ENCODE measurements at regions not wholly inside any gene's neighbourhood (a gene's known extent, or its start where the extent isn't known, plus 50 kb on each side); places are given as distances from the start of the nearest gene placed in this dataset.

DNA sequence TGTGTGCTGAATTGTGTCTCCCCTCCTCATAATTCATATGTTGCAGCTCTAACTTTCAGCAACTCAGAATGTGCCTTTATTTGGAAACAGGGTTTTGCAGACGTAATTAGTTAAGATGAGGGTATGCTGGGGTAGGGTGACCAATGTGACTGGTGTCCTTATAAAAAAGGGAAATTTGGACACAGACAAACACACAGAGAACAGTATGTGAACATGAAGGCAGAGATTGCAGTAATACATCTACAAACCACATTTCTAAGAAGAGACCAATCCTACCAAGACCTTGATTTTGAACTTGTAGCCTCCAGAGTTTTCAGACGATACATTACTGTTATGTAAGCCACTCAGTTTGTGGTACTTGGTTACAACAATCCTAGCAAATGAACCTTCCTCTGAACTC lies 817.8 kb downstream of the TUSC7 start (continued):
- TF ChIP-seq, protein P1, sequence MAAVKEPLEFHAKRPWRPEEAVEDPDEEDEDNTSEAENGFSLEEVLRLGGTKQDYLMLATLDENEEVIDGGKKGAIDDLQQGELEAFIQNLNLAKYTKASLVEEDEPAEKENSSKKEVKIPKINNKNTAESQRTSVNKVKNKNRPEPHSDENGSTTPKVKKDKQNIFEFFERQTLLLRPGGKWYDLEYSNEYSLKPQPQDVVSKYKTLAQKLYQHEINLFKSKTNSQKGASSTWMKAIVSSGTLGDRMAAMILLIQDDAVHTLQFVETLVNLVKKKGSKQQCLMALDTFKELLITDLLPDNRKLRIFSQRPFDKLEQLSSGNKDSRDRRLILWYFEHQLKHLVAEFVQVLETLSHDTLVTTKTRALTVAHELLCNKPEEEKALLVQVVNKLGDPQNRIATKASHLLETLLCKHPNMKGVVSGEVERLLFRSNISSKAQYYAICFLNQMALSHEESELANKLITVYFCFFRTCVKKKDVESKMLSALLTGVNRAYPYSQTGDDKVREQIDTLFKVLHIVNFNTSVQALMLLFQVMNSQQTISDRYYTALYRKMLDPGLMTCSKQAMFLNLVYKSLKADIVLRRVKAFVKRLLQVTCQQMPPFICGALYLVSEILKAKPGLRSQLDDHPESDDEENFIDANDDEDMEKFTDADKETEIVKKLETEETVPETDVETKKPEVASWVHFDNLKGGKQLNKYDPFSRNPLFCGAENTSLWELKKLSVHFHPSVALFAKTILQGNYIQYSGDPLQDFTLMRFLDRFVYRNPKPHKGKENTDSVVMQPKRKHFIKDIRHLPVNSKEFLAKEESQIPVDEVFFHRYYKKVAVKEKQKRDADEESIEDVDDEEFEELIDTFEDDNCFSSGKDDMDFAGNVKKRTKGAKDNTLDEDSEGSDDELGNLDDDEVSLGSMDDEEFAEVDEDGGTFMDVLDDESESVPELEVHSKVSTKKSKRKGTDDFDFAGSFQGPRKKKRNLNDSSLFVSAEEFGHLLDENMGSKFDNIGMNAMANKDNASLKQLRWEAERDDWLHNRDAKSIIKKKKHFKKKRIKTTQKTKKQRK (IDR thresholded peaks at IDR 0.05; ENCODE audit: borderline replicate concordance, low read depth, low read length), result no peak
- TF ChIP-seq SREBF1 (IDR thresholded peaks at IDR 0.05; ENCODE audit: borderline replicate concordance, low read depth, low read length) (no peak), SRF (CRISPR knock-in tag; IDR thresholded peaks at IDR 0.05) (no peak), RBM14 (IDR thresholded peaks at IDR 0.05; ENCODE audit: borderline replicate concordance, insufficient read depth, low read depth, low read length) (no peak), RBM17 (IDR thresholded peaks at IDR 0.05; ENCODE audit: borderline replicate concordance, low read depth, low read length) (no peak)

DNA sequence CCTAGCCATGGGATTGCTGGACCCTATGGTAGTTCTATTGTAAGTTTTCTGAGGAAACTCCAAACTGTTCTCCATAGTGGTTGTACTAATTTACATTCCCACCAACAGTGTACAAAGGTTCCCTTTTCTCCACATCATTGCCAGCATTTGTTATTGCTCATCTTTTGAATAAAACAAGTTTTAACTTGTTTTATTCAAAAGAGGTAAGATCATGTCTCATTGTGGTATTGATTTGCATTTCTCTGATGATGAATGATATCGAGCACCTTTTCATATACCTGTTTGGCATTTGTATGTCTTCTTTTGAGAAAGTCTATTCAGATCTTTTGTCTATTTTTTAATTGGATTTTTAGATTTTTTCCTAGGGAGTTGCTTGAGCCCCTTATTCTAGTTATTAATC lies 819.1 kb downstream of the TUSC7 start:
- Histone ChIP-seq H3K9me3 (replicated peaks; ENCODE audit: control insufficient read depth, insufficient read depth, low read depth, low read length) (no peaks in the 10 kb centered on the region), H2AFZ (ENCODE audit: low read depth, low read length) (no peak overlapping the region), H3K4me1 (replicated peaks in 1 of 2; ENCODE audit: control insufficient read depth in 2 of 2, insufficient read depth in 2 of 2, low read length in 2 of 2) (no peaks in the 10 kb centered on the region), H3K4me3 (no peak overlapping the region), H3K27ac (ENCODE audit: extremely low read depth, low read depth, low read length) (no peak overlapping the region), H3K27me3 (ENCODE audit: control insufficient read depth in 2 of 2, insufficient read depth in 2 of 2, low read length in 2 of 2) (no peaks in the 10 kb centered on the region), H4K20me1 (replicated peaks; ENCODE audit: control insufficient read depth, insufficient read depth, low read length) (no peaks in the 10 kb centered on the region), H3K9ac (ENCODE audit: insufficient read depth in 1 of 2, low read depth in 2 of 2, low read length in 2 of 2) (no peak overlapping the region), H3K4me2 (ENCODE audit: insufficient read depth, low read length) (no peak overlapping the region), H3K79me2 (ENCODE audit: control insufficient read depth, insufficient read depth, low read length) (no peaks in the 10 kb centered on the region), H3K36me3 (ENCODE audit: control insufficient read depth, insufficient read depth, low read length) (no peaks in the 10 kb centered on the region), H3K9me1 (ENCODE audit: control insufficient read depth, insufficient read depth, low read length) (no peaks in the 10 kb centered on the region)
- FAIRE-seq (no peak), ATAC-seq (no peak), DNase-seq (ENCODE audit: extremely low read depth in 1 of 4, low spot score in 3 of 4) (no peak)
- CTCF ChIA-PET (ENCODE audit: low intra/inter-chr PET ratio), result no interaction called here
- BruUV-seq (replicated peaks), result no TSS peak
- WGBS (ENCODE audit: insufficient coverage, low coverage, missing lambda C conversion rate), result 0% methylated on average over 1 of the region's 1 CpG
- POLR2A ChIA-PET, result no interaction called here
- intact Hi-C loops (cut with micrococcal nuclease), result no loop called here
- in situ Hi-C loops (cut with MboI), result no loop called here
- TF ChIP-seq FOXK1 (CRISPR knock-in tag; IDR thresholded peaks at IDR 0.05; ENCODE audit: borderline replicate concordance), result no peak
- no peak for TF ChIP-seq BRD9 (IDR thresholded peaks at IDR 0.05; ENCODE audit: low read depth, partially characterized antibody)
- TF ChIP-seq SP2 (IDR thresholded peaks at IDR 0.05; ENCODE audit: extremely low read depth, low read depth, low read length, poor library complexity, severe bottlenecking), result no peak
- TF ChIP-seq CHD2 (IDR thresholded peaks at IDR 0.05; ENCODE audit: low read depth, low read length), result no peak
- TF ChIP-seq, protein P2, sequence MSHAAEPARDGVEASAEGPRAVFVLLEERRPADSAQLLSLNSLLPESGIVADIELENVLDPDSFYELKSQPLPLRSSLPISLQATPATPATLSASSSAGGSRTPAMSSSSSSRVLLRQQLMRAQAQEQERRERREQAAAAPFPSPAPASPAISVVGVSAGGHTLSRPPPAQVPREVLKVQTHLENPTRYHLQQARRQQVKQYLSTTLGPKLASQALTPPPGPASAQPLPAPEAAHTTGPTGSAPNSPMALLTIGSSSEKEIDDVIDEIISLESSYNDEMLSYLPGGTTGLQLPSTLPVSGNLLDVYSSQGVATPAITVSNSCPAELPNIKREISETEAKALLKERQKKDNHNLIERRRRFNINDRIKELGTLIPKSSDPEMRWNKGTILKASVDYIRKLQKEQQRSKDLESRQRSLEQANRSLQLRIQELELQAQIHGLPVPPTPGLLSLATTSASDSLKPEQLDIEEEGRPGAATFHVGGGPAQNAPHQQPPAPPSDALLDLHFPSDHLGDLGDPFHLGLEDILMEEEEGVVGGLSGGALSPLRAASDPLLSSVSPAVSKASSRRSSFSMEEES (CRISPR knock-in tag; IDR thresholded peaks at IDR 0.05), result no peak
- TF ChIP-seq ZBTB1 (CRISPR knock-in tag; IDR thresholded peaks at IDR 0.05; ENCODE audit: borderline replicate concordance, low read depth), result no peak
- no peak for TF ChIP-seq CEBPG (CRISPR knock-in tag; IDR thresholded peaks at IDR 0.05)
- no peak for TF ChIP-seq CEBPG (tag; conservative IDR thresholded peaks at IDR 0.05 in 1 of 2, IDR thresholded peaks at IDR 0.05 in 1 of 2)
- TF ChIP-seq CBX1 (IDR thresholded peaks at IDR 0.05; ENCODE audit: low read depth), result no peak
- TF ChIP-seq TRIM28 (IDR thresholded peaks at IDR 0.05), result no peak
- TF ChIP-seq CREB1 (IDR thresholded peaks at IDR 0.05), result no peak
- no peak for TF ChIP-seq CREB1 (CRISPR knock-in tag; IDR thresholded peaks at IDR 0.05)
- TF ChIP-seq ZNF274 (IDR thresholded peaks at IDR 0.05; ENCODE audit: borderline replicate concordance, low read depth, low read length), result no peak
- no peak for TF ChIP-seq ZKSCAN3 (CRISPR knock-in tag; IDR thresholded peaks at IDR 0.05)

Data from K562 (cell line).